Astrocyte (in vitro differentiated cells and primary cell): ENCODE measurements at regions not wholly inside any gene's neighbourhood (a gene's known extent, or its start where the extent isn't known, plus 50 kb on each side); places are given as distances from the start of the nearest gene placed in this dataset.

ENCODE experiments used
- CTCF ChIP-seq: IDR thresholded peaks from 2 replicates; pipeline ENCODE4 v1.5.1; 2011; ENCODE audit warnings: low read depth, mild to moderate bottlenecking, inconsistent platforms, low read length, moderate library complexity; ENCODE audit not compliant: insufficient read depth
- EZH2 ChIP-seq: IDR thresholded peaks from 2 replicates; pipeline ENCODE4 v1.6.1; 2012; ENCODE audit warnings: mild to moderate bottlenecking, low read length, inconsistent platforms; ENCODE audit not compliant: insufficient read depth

GRCh38 chr18:25810736-25811135, 279.7 kb downstream of the SS18 start:
- TF ChIP-seq CTCF (no peak), EZH2 (no peak)
